SH-SY5Y (cell line): ENCODE measurements at regions not wholly inside any gene's neighbourhood (a gene's known extent, or its start where the extent isn't known, plus 50 kb on each side); places are given as distances from the start of the nearest gene placed in this dataset.

Source experiments
- GATA2 ChIP-seq: IDR thresholded peaks from 2 replicates; pipeline ENCODE4 v1.6.1; 2011; ENCODE audit warnings: mild to moderate bottlenecking, low read depth, low read length
- GATA3 ChIP-seq: IDR thresholded peaks from 2 replicates; pipeline ENCODE4 v1.6.1; 2011; ENCODE audit warnings: low read depth, mild to moderate bottlenecking, low read length, moderate library complexity

- TF ChIP-seq GATA2 (no peak), GATA3 (no peak)
Measured at GRCh38 chr14:41144370-41144769, 462.3 kb upstream of the LRFN5 start.
